IMR-90 (cell line): ENCODE measurements at regions not wholly inside any gene's neighbourhood (a gene's known extent, or its start where the extent isn't known, plus 50 kb on each side); places are given as distances from the start of the nearest gene placed in this dataset.

ENCODE experiments used
- MAFK ChIP-seq: IDR thresholded peaks from 2 replicates; pipeline ENCODE4 v1.6.1; 2012; ENCODE audit warnings: low read depth, low read length, improper control_type of control experiment
- POLR2A ChIP-seq: IDR thresholded peaks from 2 replicates; pipeline ENCODE4 v1.6.1; 2012; ENCODE audit warnings: mild to moderate bottlenecking, low read depth, low read length
- RAD21 ChIP-seq: IDR thresholded peaks from 2 replicates; pipeline ENCODE4 v1.6.1; 2012; ENCODE audit warnings: low read length, improper control_type of control experiment
- TF ChIP-seq, protein P1 (sequence below): conservative IDR thresholded peaks from 2 replicates; pipeline ENCODE4 v1.5.1; 2012; ENCODE audit warnings: mild to moderate bottlenecking, low read depth, low read length, improper control_type of control experiment
- TF ChIP-seq, protein P2 (sequence below): fragments of 150-350 bp; IDR thresholded peaks from 2 replicates; pipeline ENCODE4 v1.6.1; 2017; ENCODE audit warnings: mild to moderate bottlenecking, antibody characterized with exemption, low read length, low read depth
- TF ChIP-seq, protein P3 (sequence below): fragments of 150-350 bp; IDR thresholded peaks from 2 replicates; pipeline ENCODE4 v1.6.1; 2016; ENCODE audit warnings: low read depth, mild to moderate bottlenecking, low read length, moderate library complexity, borderline replicate concordance

DNA sequence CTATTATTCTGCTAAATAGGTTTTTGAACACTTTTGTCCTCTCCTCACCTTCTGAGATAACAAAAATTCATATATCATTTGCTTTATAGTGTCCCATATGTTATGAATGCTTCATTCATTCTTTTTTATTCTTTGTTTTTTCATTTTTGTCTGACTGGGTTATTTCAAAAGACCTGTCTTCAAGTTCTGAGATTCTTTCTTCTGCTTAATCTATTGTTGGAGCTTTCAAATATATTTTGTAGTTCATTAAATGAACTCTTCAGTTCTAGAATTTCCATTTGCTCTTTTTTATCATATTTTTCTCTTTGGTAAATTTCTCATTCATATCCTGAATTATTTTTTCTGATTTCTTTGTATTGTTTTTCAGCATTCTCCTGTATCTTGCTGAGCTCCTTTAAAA, 53.1 kb upstream of the SCIN start:
- TF ChIP-seq, protein P1, sequence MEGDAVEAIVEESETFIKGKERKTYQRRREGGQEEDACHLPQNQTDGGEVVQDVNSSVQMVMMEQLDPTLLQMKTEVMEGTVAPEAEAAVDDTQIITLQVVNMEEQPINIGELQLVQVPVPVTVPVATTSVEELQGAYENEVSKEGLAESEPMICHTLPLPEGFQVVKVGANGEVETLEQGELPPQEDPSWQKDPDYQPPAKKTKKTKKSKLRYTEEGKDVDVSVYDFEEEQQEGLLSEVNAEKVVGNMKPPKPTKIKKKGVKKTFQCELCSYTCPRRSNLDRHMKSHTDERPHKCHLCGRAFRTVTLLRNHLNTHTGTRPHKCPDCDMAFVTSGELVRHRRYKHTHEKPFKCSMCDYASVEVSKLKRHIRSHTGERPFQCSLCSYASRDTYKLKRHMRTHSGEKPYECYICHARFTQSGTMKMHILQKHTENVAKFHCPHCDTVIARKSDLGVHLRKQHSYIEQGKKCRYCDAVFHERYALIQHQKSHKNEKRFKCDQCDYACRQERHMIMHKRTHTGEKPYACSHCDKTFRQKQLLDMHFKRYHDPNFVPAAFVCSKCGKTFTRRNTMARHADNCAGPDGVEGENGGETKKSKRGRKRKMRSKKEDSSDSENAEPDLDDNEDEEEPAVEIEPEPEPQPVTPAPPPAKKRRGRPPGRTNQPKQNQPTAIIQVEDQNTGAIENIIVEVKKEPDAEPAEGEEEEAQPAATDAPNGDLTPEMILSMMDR: no peak
- TF ChIP-seq POLR2A (no peak), RAD21 (no peak), MAFK (no peak)
- TF ChIP-seq, protein P2, sequence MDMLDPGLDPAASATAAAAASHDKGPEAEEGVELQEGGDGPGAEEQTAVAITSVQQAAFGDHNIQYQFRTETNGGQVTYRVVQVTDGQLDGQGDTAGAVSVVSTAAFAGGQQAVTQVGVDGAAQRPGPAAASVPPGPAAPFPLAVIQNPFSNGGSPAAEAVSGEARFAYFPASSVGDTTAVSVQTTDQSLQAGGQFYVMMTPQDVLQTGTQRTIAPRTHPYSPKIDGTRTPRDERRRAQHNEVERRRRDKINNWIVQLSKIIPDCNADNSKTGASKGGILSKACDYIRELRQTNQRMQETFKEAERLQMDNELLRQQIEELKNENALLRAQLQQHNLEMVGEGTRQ: no peak
- TF ChIP-seq, protein P3, sequence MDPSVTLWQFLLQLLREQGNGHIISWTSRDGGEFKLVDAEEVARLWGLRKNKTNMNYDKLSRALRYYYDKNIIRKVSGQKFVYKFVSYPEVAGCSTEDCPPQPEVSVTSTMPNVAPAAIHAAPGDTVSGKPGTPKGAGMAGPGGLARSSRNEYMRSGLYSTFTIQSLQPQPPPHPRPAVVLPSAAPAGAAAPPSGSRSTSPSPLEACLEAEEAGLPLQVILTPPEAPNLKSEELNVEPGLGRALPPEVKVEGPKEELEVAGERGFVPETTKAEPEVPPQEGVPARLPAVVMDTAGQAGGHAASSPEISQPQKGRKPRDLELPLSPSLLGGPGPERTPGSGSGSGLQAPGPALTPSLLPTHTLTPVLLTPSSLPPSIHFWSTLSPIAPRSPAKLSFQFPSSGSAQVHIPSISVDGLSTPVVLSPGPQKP: no peak
